ENCODE measurements at regions not wholly inside any gene's neighbourhood (a gene's known extent, or its start where the extent isn't known, plus 50 kb on each side); places are given as distances from the start of the nearest gene placed in this dataset.

DNA sequence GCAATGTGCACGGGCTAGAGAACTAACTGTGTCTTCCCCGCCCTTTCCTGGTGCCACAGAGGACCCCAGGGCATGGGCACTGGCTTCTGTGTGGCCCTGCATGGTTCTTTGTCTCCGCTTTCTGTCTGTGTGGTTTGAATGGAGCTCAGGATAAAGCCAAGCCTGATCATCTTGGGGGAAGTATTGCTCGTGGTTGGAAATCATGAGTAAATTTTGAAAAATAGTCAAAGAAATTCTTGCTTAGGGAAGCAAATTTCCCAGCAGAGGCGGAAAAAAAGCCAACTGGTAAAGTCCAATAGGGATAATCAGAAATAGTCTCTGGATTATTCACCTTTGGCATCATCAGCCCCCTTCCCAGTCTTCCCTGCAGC is 55.4 kb downstream of the MAGEF1 start (continued):
- TF ChIP-seq ZNF699 (CRISPR knock-in tag; IDR thresholded peaks at IDR 0.05; ENCODE audit: insufficient replicate concordance) = no peak
- TF ChIP-seq, protein P1, sequence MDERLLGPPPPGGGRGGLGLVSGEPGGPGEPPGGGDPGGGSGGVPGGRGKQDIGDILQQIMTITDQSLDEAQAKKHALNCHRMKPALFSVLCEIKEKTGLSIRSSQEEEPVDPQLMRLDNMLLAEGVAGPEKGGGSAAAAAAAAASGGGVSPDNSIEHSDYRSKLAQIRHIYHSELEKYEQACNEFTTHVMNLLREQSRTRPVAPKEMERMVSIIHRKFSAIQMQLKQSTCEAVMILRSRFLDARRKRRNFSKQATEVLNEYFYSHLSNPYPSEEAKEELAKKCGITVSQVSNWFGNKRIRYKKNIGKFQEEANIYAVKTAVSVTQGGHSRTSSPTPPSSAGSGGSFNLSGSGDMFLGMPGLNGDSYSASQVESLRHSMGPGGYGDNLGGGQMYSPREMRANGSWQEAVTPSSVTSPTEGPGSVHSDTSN (CRISPR knock-in tag; IDR thresholded peaks at IDR 0.05; ENCODE audit: low read depth) = no peak
- TF ChIP-seq, protein P1 (tag; conservative IDR thresholded peaks at IDR 0.05; ENCODE audit: low read depth) = no peak

DNA sequence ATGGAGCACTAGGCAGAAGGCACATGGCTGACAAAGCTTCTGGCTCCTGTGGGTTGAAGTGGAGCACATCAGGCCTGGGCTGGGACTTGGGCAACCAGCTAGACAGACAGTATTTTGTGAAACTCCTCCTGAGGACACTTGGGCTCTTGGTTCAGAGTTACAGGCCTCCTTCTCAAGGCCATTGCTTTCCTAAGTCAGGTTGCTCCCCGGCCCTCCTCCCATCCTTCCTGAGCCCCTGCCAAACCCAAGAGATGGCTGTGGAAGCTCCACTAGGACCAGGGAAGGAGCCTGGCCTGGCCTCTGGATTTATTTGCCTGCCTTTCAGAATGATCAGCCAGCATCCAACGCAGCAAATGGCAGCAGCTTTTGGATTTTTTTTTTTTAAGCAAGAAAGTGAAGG is 56.3 kb downstream of the MAGEF1 start:
- Histone ChIP-seq H3K27ac (ENCODE audit: extremely low read depth, low read depth, low read length) (no peak overlapping the region), H4K20me1 (replicated peaks; ENCODE audit: control insufficient read depth, insufficient read depth, low read length) (0 out of 2 replicates have a peak, but pooled peaks cover 4% of the 10 kb centered on the region), H3K4me1 (replicated peaks in 1 of 2; ENCODE audit: control insufficient read depth in 2 of 2, insufficient read depth in 2 of 2, low read length in 2 of 2) (peaks cover 0 to 5% of the 10 kb centered on the region in 2 experiments; a peak in 3 of 5 replicates), H3K36me3 (ENCODE audit: control insufficient read depth, insufficient read depth, low read length) (no peaks in the 10 kb centered on the region), H3K9ac (ENCODE audit: insufficient read depth in 1 of 2, low read depth in 2 of 2, low read length in 2 of 2) (no peak overlapping the region), H3K27me3 (ENCODE audit: control insufficient read depth in 2 of 2, insufficient read depth in 2 of 2, low read length in 2 of 2) (peaks cover 12 to 69% of the 10 kb centered on the region in 2 experiments; a peak in 4 of 5 replicates), H3K4me3 (no peak overlapping the region), H3K9me1 (ENCODE audit: control insufficient read depth, insufficient read depth, low read length) (no peaks in the 10 kb centered on the region), H3K79me2 (ENCODE audit: control insufficient read depth, insufficient read depth, low read length) (no peaks in the 10 kb centered on the region), H3K9me3 (replicated peaks; ENCODE audit: control insufficient read depth, insufficient read depth, low read depth, low read length) (no peaks in the 10 kb centered on the region), H2AFZ (ENCODE audit: low read depth, low read length) (no peak overlapping the region), H3K4me2 (ENCODE audit: insufficient read depth, low read length) (no peak overlapping the region)
- WGBS (ENCODE audit: insufficient coverage, low coverage, missing lambda C conversion rate) = 0% methylated on average over 2 of the region's 2 CpGs
- intact Hi-C loops (cut with micrococcal nuclease) (no loop called here), in situ Hi-C loops (cut with MboI) (loop anchor here (25.0 kb wide), 1 partner anchor 1407 kb away; no protein-coding TSS in a partner anchor)
- CTCF ChIA-PET (ENCODE audit: low intra/inter-chr PET ratio) = interaction anchor here (0.7 kb wide), 1 partner anchor 144 kb away, joined by 3 read pairs; no protein-coding TSS in a partner anchor
- ATAC-seq (no peak), FAIRE-seq (no peak), DNase-seq (ENCODE audit: extremely low read depth in 1 of 4, low spot score in 3 of 4) (no peak)
- POLR2A ChIA-PET = interaction anchor here (0.9 to 1.9 kb wide), 2 partner anchors 10 to 51 kb away, joined by 3 to 4 read pairs; no protein-coding TSS in a partner anchor
- no TSS peak for BruUV-seq (replicated peaks)
- TF ChIP-seq GABPB1 (CRISPR knock-in tag; IDR thresholded peaks at IDR 0.05) (no peak), CTBP1 (IDR thresholded peaks at IDR 0.05; ENCODE audit: borderline replicate concordance) (no peak), TAF15 (IDR thresholded peaks at IDR 0.05; ENCODE audit: low read depth, low read length) (no peak), FIP1L1 (IDR thresholded peaks at IDR 0.05; ENCODE audit: low read depth, low read length, poor library complexity, severe bottlenecking) (no peak), NR2F6 (CRISPR knock-in tag; IDR thresholded peaks at IDR 0.05) (no peak), MCM7 (IDR thresholded peaks at IDR 0.05) (no peak), CSDE1 (IDR thresholded peaks at IDR 0.05) (no peak), ZSCAN32 (CRISPR knock-in tag; IDR thresholded peaks at IDR 0.05) (no peak), U2AF2 (optimal IDR thresholded peaks at IDR 0.05; ENCODE audit: low read depth, low read length) (no peak), PHTF2 (CRISPR knock-in tag; IDR thresholded peaks at IDR 0.05) (no peak), MIER1 (IDR thresholded peaks at IDR 0.05; ENCODE audit: low read depth) (no peak), POLR3A (IDR thresholded peaks at IDR 0.05; ENCODE audit: borderline replicate concordance, extremely low read depth, insufficient read depth, insufficient read length) (no peak), GATA2 (CRISPR knock-in tag; IDR thresholded peaks at IDR 0.05) (no peak)
- TF ChIP-seq, protein P2, sequence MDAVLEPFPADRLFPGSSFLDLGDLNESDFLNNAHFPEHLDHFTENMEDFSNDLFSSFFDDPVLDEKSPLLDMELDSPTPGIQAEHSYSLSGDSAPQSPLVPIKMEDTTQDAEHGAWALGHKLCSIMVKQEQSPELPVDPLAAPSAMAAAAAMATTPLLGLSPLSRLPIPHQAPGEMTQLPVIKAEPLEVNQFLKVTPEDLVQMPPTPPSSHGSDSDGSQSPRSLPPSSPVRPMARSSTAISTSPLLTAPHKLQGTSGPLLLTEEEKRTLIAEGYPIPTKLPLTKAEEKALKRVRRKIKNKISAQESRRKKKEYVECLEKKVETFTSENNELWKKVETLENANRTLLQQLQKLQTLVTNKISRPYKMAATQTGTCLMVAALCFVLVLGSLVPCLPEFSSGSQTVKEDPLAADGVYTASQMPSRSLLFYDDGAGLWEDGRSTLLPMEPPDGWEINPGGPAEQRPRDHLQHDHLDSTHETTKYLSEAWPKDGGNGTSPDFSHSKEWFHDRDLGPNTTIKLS (IDR thresholded peaks at IDR 0.05; ENCODE audit: borderline replicate concordance, low read depth) = no peak
- TF ChIP-seq, protein P3, sequence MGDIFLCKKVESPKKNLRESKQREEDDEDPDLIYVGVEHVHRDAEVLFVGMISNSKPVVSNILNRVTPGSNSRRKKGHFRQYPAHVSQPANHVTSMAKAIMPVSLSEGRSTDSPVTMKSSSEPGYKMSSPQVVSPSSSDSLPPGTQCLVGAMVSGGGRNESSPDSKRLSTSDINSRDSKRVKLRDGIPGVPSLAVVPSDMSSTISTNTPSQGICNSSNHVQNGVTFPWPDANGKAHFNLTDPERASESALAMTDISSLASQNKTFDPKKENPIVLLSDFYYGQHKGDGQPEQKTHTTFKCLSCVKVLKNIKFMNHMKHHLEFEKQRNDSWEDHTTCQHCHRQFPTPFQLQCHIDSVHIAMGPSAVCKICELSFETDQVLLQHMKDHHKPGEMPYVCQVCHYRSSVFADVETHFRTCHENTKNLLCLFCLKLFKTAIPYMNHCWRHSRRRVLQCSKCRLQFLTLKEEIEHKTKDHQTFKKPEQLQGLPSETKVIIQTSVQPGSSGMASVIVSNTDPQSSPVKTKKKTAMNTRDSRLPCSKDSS (IDR thresholded peaks at IDR 0.05; ENCODE audit: low read depth, partially characterized antibody) = no peak
